ENCODE measurements at regions not wholly inside any gene's neighbourhood (a gene's known extent, or its start where the extent isn't known, plus 50 kb on each side); places are given as distances from the start of the nearest gene placed in this dataset.
A peak's percentile ranks its signal among the peaks of the same experiment; 100 is the strongest.

GRCh38 chr2:4831751-4832150 is 860.4 kb upstream of the SOX11 start:
- Histone ChIP-seq H3K36me3 (ENCODE audit: insufficient read depth, low read length) (no peaks in the 10 kb centered on the region), H3K4me1 (ENCODE audit: insufficient read depth, low read length) (no peaks in the 10 kb centered on the region), H3K9me3 (ENCODE audit: low read length) (no peaks in the 10 kb centered on the region), H3K4me3 (ENCODE audit: low read length) (no peak overlapping the region), H2AFZ (ENCODE audit: low read depth, low read length) (no peak overlapping the region), H3K27me3 (ENCODE audit: insufficient read depth, low read length) (no peaks in the 10 kb centered on the region)

- Histone ChIP-seq H3K4me1 (ENCODE audit: insufficient read depth, low read length) (no peaks in the 10 kb centered on the region), H3K9me3 (ENCODE audit: low read length) (no peaks in the 10 kb centered on the region), H3K36me3 (ENCODE audit: insufficient read depth, low read length) (no peaks in the 10 kb centered on the region), H3K4me3 (ENCODE audit: low read length) (no peak overlapping the region), H3K27me3 (ENCODE audit: insufficient read depth, low read length) (no peaks in the 10 kb centered on the region), H2AFZ (ENCODE audit: low read depth, low read length) (no peak overlapping the region)
These were observed 859.5 kb upstream of the SOX11 start for GRCh38 chr2:4832642-4833041.

DNA sequence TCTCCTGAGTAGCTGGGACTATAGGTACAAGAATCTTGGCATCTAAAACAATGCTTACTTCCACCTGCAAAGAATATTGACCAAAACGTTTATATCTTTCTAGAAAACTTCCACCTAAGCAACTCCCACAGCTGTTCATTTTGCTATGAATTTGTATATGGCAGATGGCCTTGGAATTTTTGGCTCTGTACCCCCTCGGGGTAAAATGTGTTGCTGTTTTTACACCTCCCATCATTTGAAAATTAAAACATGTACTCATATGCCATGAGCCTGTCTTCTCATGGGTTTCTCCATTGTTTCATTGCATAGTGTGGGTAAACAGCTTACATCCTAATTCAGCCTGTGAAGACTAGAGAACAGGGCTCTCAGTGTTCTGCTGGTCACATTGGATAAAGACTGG is 853.6 kb upstream of the SOX11 start:
- Histone ChIP-seq H3K4me3 (ENCODE audit: low read length) (no peak overlapping the region), H3K4me1 (ENCODE audit: insufficient read depth, low read length) (peaks cover 6% of the 10 kb centered on the region), H2AFZ (ENCODE audit: low read depth, low read length) (no peak overlapping the region), H3K36me3 (ENCODE audit: insufficient read depth, low read length) (no peaks in the 10 kb centered on the region), H3K27me3 (ENCODE audit: insufficient read depth, low read length) (no peaks in the 10 kb centered on the region), H3K9me3 (ENCODE audit: low read length) (no peaks in the 10 kb centered on the region)

- H2AFZ ChIP-seq (ENCODE audit: low read depth, low read length): peak overlapping the region; percentile 22
- no peak overlapping the region for H3K4me3 ChIP-seq (ENCODE audit: low read length)
- H3K9me3 ChIP-seq (ENCODE audit: low read length): no peaks in the 10 kb centered on the region
- no peaks in the 10 kb centered on the region for H3K36me3 ChIP-seq (ENCODE audit: insufficient read depth, low read length)
- H3K4me1 ChIP-seq (ENCODE audit: insufficient read depth, low read length): peaks cover 6% of the 10 kb centered on the region
- no peaks in the 10 kb centered on the region for H3K27me3 ChIP-seq (ENCODE audit: insufficient read depth, low read length)
These were observed 851.4 kb upstream of the SOX11 start for GRCh38 chr2:4840791-4841190.

- peaks cover 6% of the 10 kb centered on the region for H3K4me1 ChIP-seq (ENCODE audit: insufficient read depth, low read length)
These were observed 847.3 kb upstream of the SOX11 start for GRCh38 chr2:4844881-4845280.

GRCh38 chr2:4862031-4862430 is 830.2 kb upstream of the SOX11 start:
- no peaks in the 10 kb centered on the region for H3K4me1 ChIP-seq (ENCODE audit: insufficient read depth, low read length)
- no peak overlapping the region for H2AFZ ChIP-seq (ENCODE audit: low read depth, low read length)
- no peak overlapping the region for H3K4me3 ChIP-seq (ENCODE audit: low read length)

More at GRCh38 chr2:4844881-4845280, 847.3 kb upstream of the SOX11 start:
- H3K27me3 ChIP-seq (ENCODE audit: insufficient read depth, low read length): no peaks in the 10 kb centered on the region
- no peak overlapping the region for H2AFZ ChIP-seq (ENCODE audit: low read depth, low read length)
- no peaks in the 10 kb centered on the region for H3K36me3 ChIP-seq (ENCODE audit: insufficient read depth, low read length)
- H3K9me3 ChIP-seq (ENCODE audit: low read length): no peaks in the 10 kb centered on the region
- no peak overlapping the region for H3K4me3 ChIP-seq (ENCODE audit: low read length)

GRCh38 chr2:4866198-4866597 is 826.0 kb upstream of the SOX11 start:
- Histone ChIP-seq H3K36me3 (ENCODE audit: insufficient read depth, low read length) (no peaks in the 10 kb centered on the region), H3K9me3 (ENCODE audit: low read length) (no peaks in the 10 kb centered on the region), H3K4me1 (ENCODE audit: insufficient read depth, low read length) (no peaks in the 10 kb centered on the region), H3K4me3 (ENCODE audit: low read length) (no peak overlapping the region), H3K27me3 (ENCODE audit: insufficient read depth, low read length) (no peaks in the 10 kb centered on the region), H2AFZ (ENCODE audit: low read depth, low read length) (no peak overlapping the region)

More at GRCh38 chr2:4862031-4862430, 830.2 kb upstream of the SOX11 start:
- Histone ChIP-seq H3K27me3 (ENCODE audit: insufficient read depth, low read length) (no peaks in the 10 kb centered on the region), H3K36me3 (ENCODE audit: insufficient read depth, low read length) (no peaks in the 10 kb centered on the region), H3K9me3 (ENCODE audit: low read length) (no peaks in the 10 kb centered on the region)

- Histone ChIP-seq H3K9me3 (ENCODE audit: low read length) (no peaks in the 10 kb centered on the region), H2AFZ (ENCODE audit: low read depth, low read length) (no peak overlapping the region), H3K4me1 (ENCODE audit: insufficient read depth, low read length) (peaks cover 1% of the 10 kb centered on the region), H3K27me3 (ENCODE audit: insufficient read depth, low read length) (no peaks in the 10 kb centered on the region), H3K36me3 (ENCODE audit: insufficient read depth, low read length) (no peaks in the 10 kb centered on the region), H3K4me3 (ENCODE audit: low read length) (no peak overlapping the region)
These were observed 823.7 kb upstream of the SOX11 start for GRCh38 chr2:4868466-4868865.

GRCh38 chr2:4869154-4869553 is 823.0 kb upstream of the SOX11 start:
- no peak overlapping the region for H2AFZ ChIP-seq (ENCODE audit: low read depth, low read length)
- H3K4me1 ChIP-seq (ENCODE audit: insufficient read depth, low read length): peaks cover 8% of the 10 kb centered on the region
- no peaks in the 10 kb centered on the region for H3K36me3 ChIP-seq (ENCODE audit: insufficient read depth, low read length)
- no peaks in the 10 kb centered on the region for H3K9me3 ChIP-seq (ENCODE audit: low read length)
- H3K27me3 ChIP-seq (ENCODE audit: insufficient read depth, low read length): no peaks in the 10 kb centered on the region
- no peak overlapping the region for H3K4me3 ChIP-seq (ENCODE audit: low read length)

- no peak overlapping the region for H2AFZ ChIP-seq (ENCODE audit: low read depth, low read length)
- no peaks in the 10 kb centered on the region for H3K9me3 ChIP-seq (ENCODE audit: low read length)
- peaks cover 15% of the 10 kb centered on the region for H3K4me1 ChIP-seq (ENCODE audit: insufficient read depth, low read length)
- no peak overlapping the region for H3K4me3 ChIP-seq (ENCODE audit: low read length)
- no peaks in the 10 kb centered on the region for H3K36me3 ChIP-seq (ENCODE audit: insufficient read depth, low read length)
- no peaks in the 10 kb centered on the region for H3K27me3 ChIP-seq (ENCODE audit: insufficient read depth, low read length)
These were observed 818.8 kb upstream of the SOX11 start for GRCh38 chr2:4873364-4873763.

GRCh38 chr2:4873876-4874593 is 818.1 kb upstream of the SOX11 start:
- H3K27me3 ChIP-seq (ENCODE audit: insufficient read depth, low read length): no peaks in the 10 kb centered on the region

GRCh38 chr2:4882421-4882820 is 809.8 kb upstream of the SOX11 start:
- Histone ChIP-seq H3K9me3 (ENCODE audit: low read length) (no peaks in the 10 kb centered on the region), H3K4me1 (ENCODE audit: insufficient read depth, low read length) (no peaks in the 10 kb centered on the region), H3K4me3 (ENCODE audit: low read length) (no peak overlapping the region), H3K36me3 (ENCODE audit: insufficient read depth, low read length) (no peaks in the 10 kb centered on the region), H2AFZ (ENCODE audit: low read depth, low read length) (no peak overlapping the region), H3K27me3 (ENCODE audit: insufficient read depth, low read length) (no peaks in the 10 kb centered on the region)

More at GRCh38 chr2:4873876-4874593, 818.1 kb upstream of the SOX11 start:
- Histone ChIP-seq H3K9me3 (ENCODE audit: low read length) (no peaks in the 10 kb centered on the region), H3K36me3 (ENCODE audit: insufficient read depth, low read length) (no peaks in the 10 kb centered on the region), H2AFZ (ENCODE audit: low read depth, low read length) (no peak overlapping the region), H3K4me3 (ENCODE audit: low read length) (no peak overlapping the region), H3K4me1 (ENCODE audit: insufficient read depth, low read length) (peaks cover 15% of the 10 kb centered on the region)

DNA sequence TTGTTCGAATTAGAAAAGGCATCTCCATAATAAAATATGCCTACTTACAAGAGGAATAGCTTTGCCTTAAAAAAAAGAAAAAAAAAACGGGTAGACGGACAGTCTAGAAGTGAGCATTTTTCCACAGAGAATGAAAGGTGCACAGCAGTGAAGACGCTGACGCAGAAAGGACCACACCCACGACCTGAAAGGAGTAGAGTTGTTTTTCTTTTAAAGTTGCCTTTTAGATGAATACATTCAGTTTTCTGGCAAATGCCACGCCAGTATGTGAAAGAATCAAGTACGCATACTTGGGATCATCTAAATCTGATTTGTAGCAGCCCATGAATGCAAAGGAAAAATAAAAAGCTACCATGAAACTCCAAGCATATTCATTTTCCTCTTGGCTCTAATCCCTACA is 809.2 kb upstream of the SOX11 start:
- Histone ChIP-seq H3K36me3 (ENCODE audit: insufficient read depth, low read length) (no peaks in the 10 kb centered on the region), H3K9me3 (ENCODE audit: low read length) (no peaks in the 10 kb centered on the region)

DNA sequence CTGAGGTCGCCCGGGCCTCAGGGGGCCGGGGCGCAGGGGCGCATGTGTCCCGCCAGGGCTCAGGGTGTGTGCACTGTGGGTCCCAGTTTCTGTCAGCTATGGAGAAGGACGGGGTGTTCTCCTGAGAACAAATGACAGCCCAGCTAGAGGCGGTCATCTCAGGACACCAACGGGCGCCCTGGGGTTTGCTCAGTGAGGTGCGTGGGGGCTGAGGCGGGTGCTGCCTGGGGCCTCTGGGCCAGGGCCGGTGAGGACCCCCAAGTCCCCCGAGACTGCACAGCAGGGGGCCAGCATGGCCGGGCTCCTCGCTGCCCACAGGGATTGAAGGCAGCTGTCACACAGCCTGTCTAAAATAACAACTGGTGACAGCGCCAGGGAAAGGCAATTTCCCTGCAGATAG is 808.8 kb upstream of the SOX11 start:
- Histone ChIP-seq H3K4me3 (ENCODE audit: low read length) (no peak overlapping the region), H2AFZ (ENCODE audit: low read depth, low read length) (no peak overlapping the region), H3K9me3 (ENCODE audit: low read length) (no peaks in the 10 kb centered on the region), H3K36me3 (ENCODE audit: insufficient read depth, low read length) (no peaks in the 10 kb centered on the region), H3K27me3 (ENCODE audit: insufficient read depth, low read length) (no peaks in the 10 kb centered on the region), H3K4me1 (ENCODE audit: insufficient read depth, low read length) (no peaks in the 10 kb centered on the region)

More for the DNA sequence above, 809.2 kb upstream of the SOX11 start:
- Histone ChIP-seq H3K4me1 (ENCODE audit: insufficient read depth, low read length) (no peaks in the 10 kb centered on the region), H2AFZ (ENCODE audit: low read depth, low read length) (no peak overlapping the region), H3K27me3 (ENCODE audit: insufficient read depth, low read length) (no peaks in the 10 kb centered on the region), H3K4me3 (ENCODE audit: low read length) (no peak overlapping the region)

Measured in neuron (in vitro differentiated cells).